ENCODE measurements at regions not wholly inside any gene's neighbourhood (a gene's known extent, or its start where the extent isn't known, plus 50 kb on each side); places are given as distances from the start of the nearest gene placed in this dataset.
"Not testable (repeated sequence)": the region's sequence is repeated elsewhere in the genome, so short reads cannot be mapped to it uniquely, and the experiment has no call there.

DNA sequence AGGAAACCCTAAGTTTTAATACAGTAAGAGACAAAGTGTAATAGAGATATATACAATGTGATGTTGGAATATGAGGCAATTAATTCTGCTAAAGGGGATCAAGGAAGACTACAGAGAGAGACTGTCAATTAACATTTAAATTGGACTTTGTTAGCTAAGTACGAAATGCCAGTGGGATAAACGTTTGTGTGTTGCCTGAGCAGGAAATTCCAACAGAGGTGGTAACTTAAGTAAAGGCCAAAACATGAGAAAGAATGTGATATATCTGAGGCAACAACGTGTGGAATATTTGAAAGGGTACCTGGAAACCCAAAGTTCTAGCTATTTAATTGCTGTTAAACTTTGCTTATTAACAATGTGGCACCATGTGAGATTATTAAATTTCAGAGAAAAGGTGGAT, 1666.9 kb upstream of the WWC1 start:
- no peak for DNase-seq (ENCODE audit: low spot score)
- in situ Hi-C loops (cut with MboI; ENCODE audit: low pct_unique_long_range_greater_than_20kb, low sequenced_read_pairs, unreplicated experiment), result no loop called here

GRCh38 chr5:166625210-166625865, 1666.1 kb upstream of the WWC1 start:
- DNase-seq (ENCODE audit: low spot score), result no peak
- TF ChIP-seq, protein P1, sequence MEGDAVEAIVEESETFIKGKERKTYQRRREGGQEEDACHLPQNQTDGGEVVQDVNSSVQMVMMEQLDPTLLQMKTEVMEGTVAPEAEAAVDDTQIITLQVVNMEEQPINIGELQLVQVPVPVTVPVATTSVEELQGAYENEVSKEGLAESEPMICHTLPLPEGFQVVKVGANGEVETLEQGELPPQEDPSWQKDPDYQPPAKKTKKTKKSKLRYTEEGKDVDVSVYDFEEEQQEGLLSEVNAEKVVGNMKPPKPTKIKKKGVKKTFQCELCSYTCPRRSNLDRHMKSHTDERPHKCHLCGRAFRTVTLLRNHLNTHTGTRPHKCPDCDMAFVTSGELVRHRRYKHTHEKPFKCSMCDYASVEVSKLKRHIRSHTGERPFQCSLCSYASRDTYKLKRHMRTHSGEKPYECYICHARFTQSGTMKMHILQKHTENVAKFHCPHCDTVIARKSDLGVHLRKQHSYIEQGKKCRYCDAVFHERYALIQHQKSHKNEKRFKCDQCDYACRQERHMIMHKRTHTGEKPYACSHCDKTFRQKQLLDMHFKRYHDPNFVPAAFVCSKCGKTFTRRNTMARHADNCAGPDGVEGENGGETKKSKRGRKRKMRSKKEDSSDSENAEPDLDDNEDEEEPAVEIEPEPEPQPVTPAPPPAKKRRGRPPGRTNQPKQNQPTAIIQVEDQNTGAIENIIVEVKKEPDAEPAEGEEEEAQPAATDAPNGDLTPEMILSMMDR (IDR thresholded peaks at IDR 0.05; ENCODE audit: extremely low read depth, insufficient read depth, missing control alignments), result no peak
- in situ Hi-C loops (cut with MboI; ENCODE audit: low pct_unique_long_range_greater_than_20kb, low sequenced_read_pairs, unreplicated experiment), result no loop called here

More for the DNA sequence above, 1666.9 kb upstream of the WWC1 start:
- TF ChIP-seq, protein P1 (IDR thresholded peaks at IDR 0.05; ENCODE audit: extremely low read depth, insufficient read depth, missing control alignments), result no peak

DNA sequence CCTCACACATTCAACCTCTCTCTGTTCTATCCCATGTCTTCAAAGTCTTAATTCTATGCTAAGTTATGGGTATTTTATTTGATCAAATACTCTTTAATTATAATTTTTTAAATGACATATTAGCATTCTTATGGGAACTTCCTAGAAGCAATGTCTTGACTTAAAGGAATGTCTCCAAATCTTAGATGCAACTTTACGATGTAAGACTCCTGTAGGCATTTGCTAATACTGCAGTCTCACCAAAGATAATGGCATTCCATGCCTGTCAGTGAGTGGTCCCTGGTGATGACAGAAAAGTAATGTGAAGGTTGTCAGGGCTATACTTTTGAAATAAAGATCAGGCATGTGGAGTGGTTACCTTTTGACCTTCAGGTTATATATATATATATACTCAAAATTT, 1654.2 kb upstream of the WWC1 start:
- DNase-seq (ENCODE audit: low spot score), result no peak
- TF ChIP-seq, protein P1 (IDR thresholded peaks at IDR 0.05; ENCODE audit: extremely low read depth, insufficient read depth, missing control alignments), result no peak
- in situ Hi-C loops (cut with MboI; ENCODE audit: low pct_unique_long_range_greater_than_20kb, low sequenced_read_pairs, unreplicated experiment), result no loop called here

DNA sequence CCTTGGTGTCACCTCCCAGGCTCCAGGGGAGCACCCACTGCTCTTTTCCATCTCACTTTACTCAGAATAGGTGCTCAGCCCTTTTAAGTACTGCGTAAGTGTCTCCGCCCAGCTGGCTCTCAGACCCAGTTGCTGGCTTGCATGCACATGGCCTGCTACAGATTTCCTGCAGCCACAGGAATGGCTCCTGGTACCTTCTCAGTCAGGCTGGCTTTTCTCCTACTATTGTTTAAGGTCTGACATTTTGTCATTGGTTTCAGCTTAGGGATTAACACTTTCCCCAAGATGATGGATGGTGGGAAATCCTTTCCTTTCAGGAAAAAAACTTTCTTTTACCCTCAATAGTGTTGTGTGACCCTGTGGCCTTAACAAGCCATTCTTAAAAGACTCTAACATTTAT, 1652.3 kb upstream of the WWC1 start:
- in situ Hi-C loops (cut with MboI; ENCODE audit: low pct_unique_long_range_greater_than_20kb, low sequenced_read_pairs, unreplicated experiment), result no loop called here
- no peak for DNase-seq (ENCODE audit: low spot score)
- TF ChIP-seq, protein P1 (IDR thresholded peaks at IDR 0.05; ENCODE audit: extremely low read depth, insufficient read depth, missing control alignments), result no peak

GRCh38 chr5:166640136-166640535, 1651.3 kb upstream of the WWC1 start:
- DNase-seq (ENCODE audit: low spot score); in situ Hi-C loops (cut with MboI; ENCODE audit: low pct_unique_long_range_greater_than_20kb, low sequenced_read_pairs, unreplicated experiment): not testable (repeated sequence)

GRCh38 chr5:166648736-166649135, 1642.7 kb upstream of the WWC1 start:
- no peak for DNase-seq (ENCODE audit: low spot score)
- in situ Hi-C loops (cut with MboI; ENCODE audit: low pct_unique_long_range_greater_than_20kb, low sequenced_read_pairs, unreplicated experiment), result no loop called here
- TF ChIP-seq, protein P1 (IDR thresholded peaks at IDR 0.05; ENCODE audit: extremely low read depth, insufficient read depth, missing control alignments), result no peak

DNA sequence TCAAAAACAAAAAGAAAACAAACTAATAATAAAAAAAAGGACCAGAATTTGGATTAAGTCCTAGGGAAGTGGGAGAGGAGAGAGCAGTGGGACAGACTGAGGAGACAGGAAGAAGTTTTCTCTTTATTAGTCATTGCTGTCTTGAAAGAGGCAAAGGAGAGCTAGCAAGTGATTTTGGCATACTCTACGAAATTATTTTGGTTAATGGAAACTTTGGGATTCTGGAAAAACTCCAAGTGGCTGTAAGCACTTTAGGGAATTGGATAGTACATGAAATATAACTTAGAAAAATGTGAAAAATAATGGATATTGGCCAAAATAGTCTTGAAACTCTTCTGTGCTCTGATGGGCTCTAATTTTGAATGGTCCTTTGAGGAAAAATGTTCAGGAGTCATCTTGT, 1641.8 kb upstream of the WWC1 start:
- no peak for DNase-seq (ENCODE audit: low spot score)
- in situ Hi-C loops (cut with MboI; ENCODE audit: low pct_unique_long_range_greater_than_20kb, low sequenced_read_pairs, unreplicated experiment), result no loop called here
- TF ChIP-seq, protein P1 (IDR thresholded peaks at IDR 0.05; ENCODE audit: extremely low read depth, insufficient read depth, missing control alignments), result no peak
